Mesothelial cell of epicardium (in vitro differentiated cells): ENCODE measurements at regions not wholly inside any gene's neighbourhood (a gene's known extent, or its start where the extent isn't known, plus 50 kb on each side); places are given as distances from the start of the nearest gene placed in this dataset.

ENCODE experiments used
- DNase-seq, 2 experiments: peaks; one replicate each; pipeline ENCODE4 v3.0.0; 2021; ENCODE audit warnings: low spot score in 2 of 2; ENCODE audit not compliant: unreplicated experiment in 2 of 2
- H3K27ac Mint-ChIP-seq: 2 replicates; pipeline ENCODE4 v1.8.0; 2021; ENCODE audit warnings: mixed read lengths
- H3K27me3 Mint-ChIP-seq: 2 replicates; pipeline ENCODE4 v1.8.0; 2021; ENCODE audit warnings: low read depth, mixed read lengths
- H3K36me3 Mint-ChIP-seq: 2 replicates; pipeline ENCODE4 v1.8.0; 2021; ENCODE audit warnings: mixed read lengths
- H3K4me1 Mint-ChIP-seq: 2 replicates; pipeline ENCODE4 v1.8.0; 2021; ENCODE audit warnings: mixed read lengths
- H3K4me3 Mint-ChIP-seq: 2 replicates; pipeline ENCODE4 v1.8.0; 2021; ENCODE audit warnings: mild to moderate bottlenecking, moderate library complexity, mixed read lengths
- H3K9me3 Mint-ChIP-seq: 2 replicates; pipeline ENCODE4 v1.8.0; 2021; ENCODE audit warnings: mixed read lengths
- TF ChIP-seq, protein P1 (sequence below): fragments of 200-600 bp; sonication (generic); IDR thresholded peaks from one replicate; pipeline ENCODE4 v1.5.0; 2021; ENCODE audit warnings: antibody characterized with exemption; ENCODE audit not compliant: unreplicated experiment

DNA sequence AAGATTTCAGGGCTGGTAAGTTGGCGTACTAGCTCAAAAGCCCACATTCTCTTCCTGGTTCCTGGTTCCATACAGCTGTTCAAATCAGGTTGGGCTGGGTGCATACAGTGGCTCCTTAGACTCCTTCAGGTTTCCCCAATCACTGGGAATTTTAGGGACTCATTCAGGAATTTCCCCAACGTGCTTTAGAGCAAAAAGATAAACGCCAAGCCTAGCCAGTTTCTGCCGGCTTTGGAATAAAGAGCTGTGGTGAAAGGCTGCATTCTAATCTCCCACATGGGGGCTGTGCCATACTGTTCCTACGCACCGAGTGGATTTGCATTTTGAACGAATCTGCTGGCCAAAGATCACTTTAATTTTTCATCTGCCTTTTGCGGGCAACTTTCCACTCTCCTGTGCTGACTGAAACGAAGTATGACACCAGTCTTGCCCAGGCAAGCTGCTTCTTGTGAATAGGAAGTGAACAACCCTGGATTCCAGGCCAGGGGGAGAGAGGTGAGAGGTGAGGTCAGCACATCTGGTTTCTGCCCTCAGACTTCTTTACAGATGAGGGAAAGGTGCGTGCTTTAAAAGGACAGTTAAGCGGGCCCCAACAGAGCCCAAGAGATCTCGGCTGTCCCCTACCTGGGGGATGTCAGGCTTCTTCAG, 184.2 kb upstream of the PDZRN3 start:
- TF ChIP-seq, protein P1, sequence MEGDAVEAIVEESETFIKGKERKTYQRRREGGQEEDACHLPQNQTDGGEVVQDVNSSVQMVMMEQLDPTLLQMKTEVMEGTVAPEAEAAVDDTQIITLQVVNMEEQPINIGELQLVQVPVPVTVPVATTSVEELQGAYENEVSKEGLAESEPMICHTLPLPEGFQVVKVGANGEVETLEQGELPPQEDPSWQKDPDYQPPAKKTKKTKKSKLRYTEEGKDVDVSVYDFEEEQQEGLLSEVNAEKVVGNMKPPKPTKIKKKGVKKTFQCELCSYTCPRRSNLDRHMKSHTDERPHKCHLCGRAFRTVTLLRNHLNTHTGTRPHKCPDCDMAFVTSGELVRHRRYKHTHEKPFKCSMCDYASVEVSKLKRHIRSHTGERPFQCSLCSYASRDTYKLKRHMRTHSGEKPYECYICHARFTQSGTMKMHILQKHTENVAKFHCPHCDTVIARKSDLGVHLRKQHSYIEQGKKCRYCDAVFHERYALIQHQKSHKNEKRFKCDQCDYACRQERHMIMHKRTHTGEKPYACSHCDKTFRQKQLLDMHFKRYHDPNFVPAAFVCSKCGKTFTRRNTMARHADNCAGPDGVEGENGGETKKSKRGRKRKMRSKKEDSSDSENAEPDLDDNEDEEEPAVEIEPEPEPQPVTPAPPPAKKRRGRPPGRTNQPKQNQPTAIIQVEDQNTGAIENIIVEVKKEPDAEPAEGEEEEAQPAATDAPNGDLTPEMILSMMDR: no peak
- DNase-seq: no peak
- Mint-ChIP-seq H3K4me1 (peaks cover 30% of the 10 kb centered on the region), H3K27ac (peak overlapping the region; percentile 14), H3K9me3 (no peaks in the 10 kb centered on the region), H3K27me3 (no peaks in the 10 kb centered on the region), H3K4me3 (no peak overlapping the region), H3K36me3 (no peaks in the 10 kb centered on the region)

DNA sequence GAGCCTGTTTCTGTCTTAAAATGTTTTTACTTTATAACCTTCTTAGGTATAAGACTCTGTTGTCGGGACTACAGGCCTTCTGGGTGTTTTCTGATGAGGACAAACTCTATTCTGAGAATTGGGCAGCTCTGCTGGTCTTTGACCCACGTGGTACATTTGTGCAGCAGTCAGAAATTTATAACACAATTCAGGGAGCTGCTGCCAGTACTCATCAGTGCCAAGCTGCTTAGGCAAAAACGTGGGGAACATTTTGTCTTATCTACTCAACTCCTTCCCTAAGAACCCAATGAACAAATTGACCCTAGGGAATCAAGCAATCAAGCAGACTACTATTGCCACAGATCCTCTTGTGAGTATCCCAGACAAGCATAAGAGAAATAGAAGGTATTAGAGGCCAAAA, 180.7 kb upstream of the PDZRN3 start:
- no peak for DNase-seq
- TF ChIP-seq, protein P1: no peak
- Mint-ChIP-seq H3K27ac (no peak overlapping the region), H3K9me3 (no peaks in the 10 kb centered on the region), H3K4me1 (peaks cover 23% of the 10 kb centered on the region), H3K36me3 (no peaks in the 10 kb centered on the region), H3K4me3 (no peak overlapping the region), H3K27me3 (no peaks in the 10 kb centered on the region)

DNA sequence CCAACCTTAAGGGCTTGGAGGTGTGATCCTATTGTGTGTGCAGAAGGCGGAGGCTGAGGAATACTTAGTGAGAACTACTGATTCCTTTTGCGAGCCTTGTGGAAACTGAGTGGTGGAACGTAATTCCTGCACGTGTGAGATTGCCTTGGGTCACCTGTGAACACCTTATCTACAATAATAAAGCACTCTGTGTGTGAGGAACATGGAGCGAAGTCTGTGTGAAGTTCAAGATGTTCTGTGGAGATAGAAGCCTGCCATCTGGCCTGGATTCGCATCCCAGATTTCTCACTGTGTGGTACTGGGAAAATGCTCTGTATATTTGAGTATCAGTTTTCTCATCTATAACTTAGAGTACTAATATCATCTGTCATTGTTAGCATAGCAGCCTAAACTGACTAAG, 179.5 kb upstream of the PDZRN3 start:
- Mint-ChIP-seq H3K27me3 (no peaks in the 10 kb centered on the region), H3K4me1 (peaks cover 20% of the 10 kb centered on the region), H3K4me3 (no peak overlapping the region), H3K9me3 (no peaks in the 10 kb centered on the region), H3K27ac (no peak overlapping the region), H3K36me3 (no peaks in the 10 kb centered on the region)
- TF ChIP-seq, protein P1: no peak
- DNase-seq: no peak

DNA sequence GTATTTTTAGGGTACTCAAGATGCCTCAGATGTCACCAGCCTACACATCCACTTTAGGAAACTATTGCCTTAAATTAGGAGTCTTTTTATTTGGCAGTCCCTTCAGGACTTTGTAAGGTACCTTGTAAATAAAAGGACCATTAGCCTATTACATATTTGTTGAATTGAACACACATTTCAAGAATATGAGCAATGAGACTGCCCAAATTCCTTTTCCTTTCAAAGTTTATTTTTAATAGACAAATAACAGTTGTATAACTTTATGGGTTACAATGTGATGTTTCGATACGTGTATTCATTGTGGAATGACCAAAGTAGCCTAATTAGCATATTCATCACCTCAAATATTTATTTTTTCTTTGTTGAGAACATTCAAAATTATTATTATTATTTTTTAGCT, 176.7 kb upstream of the PDZRN3 start:
- TF ChIP-seq, protein P1: no peak
- Mint-ChIP-seq H3K36me3 (no peaks in the 10 kb centered on the region), H3K4me1 (peaks cover 19% of the 10 kb centered on the region), H3K27me3 (no peaks in the 10 kb centered on the region), H3K4me3 (no peak overlapping the region), H3K27ac (no peak overlapping the region), H3K9me3 (peaks cover 13% of the 10 kb centered on the region)
- no peak for DNase-seq

DNA sequence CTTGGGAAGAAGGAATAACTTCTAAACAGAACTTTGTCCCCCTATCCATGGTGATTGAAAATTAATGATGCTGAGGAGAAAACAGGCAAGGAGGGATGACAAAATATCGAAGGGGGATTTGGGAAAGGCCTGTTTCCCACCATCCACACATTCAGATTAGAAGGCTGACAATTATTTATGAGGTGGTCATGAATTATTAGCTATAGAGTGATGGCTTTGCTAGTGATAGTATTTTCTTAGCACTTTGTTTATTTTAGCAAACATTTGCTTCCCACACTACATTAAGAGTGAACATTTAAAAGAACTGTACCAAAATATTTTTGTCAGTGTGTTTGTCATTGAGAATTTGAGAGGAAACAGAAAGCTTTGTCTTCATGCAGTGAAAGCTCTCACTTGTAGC, 172.6 kb upstream of the PDZRN3 start:
- peaks cover 13% of the 10 kb centered on the region for H3K9me3 Mint-ChIP-seq
- peaks cover 25% of the 10 kb centered on the region for H3K4me1 Mint-ChIP-seq
- DNase-seq: no peak
- TF ChIP-seq, protein P1: no peak
- no peak overlapping the region for H3K4me3 Mint-ChIP-seq
- H3K36me3 Mint-ChIP-seq: no peaks in the 10 kb centered on the region
- H3K27me3 Mint-ChIP-seq: no peaks in the 10 kb centered on the region
- no peak overlapping the region for H3K27ac Mint-ChIP-seq

DNA sequence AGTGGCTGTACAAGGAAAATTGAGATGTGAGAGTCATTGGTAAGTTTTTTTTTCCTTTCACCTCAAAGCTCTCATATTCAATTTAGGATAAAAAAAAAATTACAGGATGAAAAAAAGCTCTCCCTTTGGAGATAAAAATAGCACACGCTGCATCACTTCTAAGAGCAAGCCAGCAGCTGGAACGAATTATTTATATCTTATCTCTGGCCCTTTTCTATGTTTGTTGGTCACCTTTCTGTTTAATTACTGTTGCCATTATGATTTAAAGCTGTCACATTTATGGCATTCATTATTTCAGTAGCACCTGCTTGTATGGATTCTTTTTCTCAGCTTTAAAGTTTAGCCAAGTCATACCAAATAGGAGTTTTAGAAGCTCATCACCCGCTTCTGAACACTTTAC, 171.6 kb upstream of the PDZRN3 start:
- TF ChIP-seq, protein P1: no peak
- H3K36me3 Mint-ChIP-seq: no peaks in the 10 kb centered on the region
- no peak for DNase-seq
- H3K27ac Mint-ChIP-seq: no peak overlapping the region
- H3K9me3 Mint-ChIP-seq: peaks cover 13% of the 10 kb centered on the region
- no peak overlapping the region for H3K4me3 Mint-ChIP-seq
- peaks cover 22% of the 10 kb centered on the region for H3K4me1 Mint-ChIP-seq
- no peaks in the 10 kb centered on the region for H3K27me3 Mint-ChIP-seq
